ENCODE measurements at regions not wholly inside any gene's neighbourhood (a gene's known extent, or its start where the extent isn't known, plus 50 kb on each side); places are given as distances from the start of the nearest gene placed in this dataset.
"Not testable (repeated sequence)": the region's sequence is repeated elsewhere in the genome, so short reads cannot be mapped to it uniquely, and the experiment has no call there.

- not testable (repeated sequence) for H3K27ac Mint-ChIP-seq; ATAC-seq (replicated peaks); DNase-seq; H3K4me3 Mint-ChIP-seq; H3K36me3 Mint-ChIP-seq (ENCODE audit: insufficient read depth); H3K27me3 Mint-ChIP-seq; H3K4me1 Mint-ChIP-seq (ENCODE audit: low read depth in 2 of 2)
- peaks cover 8 to 20% of the 10 kb centered on the region in 2 donors for H3K9me3 Mint-ChIP-seq
Observed at GRCh38 chr3:145027186-145027585, 1055.6 kb downstream of the DIPK2A start.

- DNase-seq = no peak
- H3K4me3 Mint-ChIP-seq = no peak overlapping the region
Observed at GRCh38 chr3:145032791-145033190, 1061.2 kb downstream of the DIPK2A start.

DNA sequence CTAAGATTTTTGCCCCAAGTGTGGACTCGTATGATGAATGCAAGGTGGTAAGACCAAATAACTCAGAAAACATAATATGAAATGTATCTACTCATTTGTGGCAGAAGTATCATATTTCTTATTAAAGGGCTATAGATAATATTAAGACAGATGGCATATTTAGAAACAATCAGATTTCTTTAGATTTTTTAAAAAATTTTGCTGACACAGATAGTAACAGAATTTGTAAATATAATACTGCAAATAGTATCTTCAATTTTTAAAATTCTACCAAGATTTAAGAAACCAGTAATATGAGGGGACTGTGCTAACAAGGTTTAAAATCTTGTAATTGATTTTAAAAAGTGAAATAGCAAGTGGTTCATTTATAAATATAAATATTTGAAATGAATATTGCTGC, 1064.1 kb downstream of the DIPK2A start:
- peaks cover 0 to 4% of the 10 kb centered on the region in 2 donors for H3K9me3 Mint-ChIP-seq
- no peak for DNase-seq
- ATAC-seq (replicated peaks) = no peak
- no peaks in the 10 kb centered on the region for H3K4me1 Mint-ChIP-seq (ENCODE audit: low read depth in 2 of 2)
- H3K27me3 Mint-ChIP-seq = no peaks in the 10 kb centered on the region
- H3K4me3 Mint-ChIP-seq = no peak overlapping the region
- H3K27ac Mint-ChIP-seq = no peak overlapping the region
- H3K36me3 Mint-ChIP-seq (ENCODE audit: insufficient read depth) = no peaks in the 10 kb centered on the region

More at GRCh38 chr3:145032791-145033190, 1061.2 kb downstream of the DIPK2A start:
- no peaks in the 10 kb centered on the region for H3K4me1 Mint-ChIP-seq (ENCODE audit: low read depth in 2 of 2)
- peaks cover 0 to 7% of the 10 kb centered on the region in 2 donors for H3K9me3 Mint-ChIP-seq
- ATAC-seq (replicated peaks) = no peak
- no peak overlapping the region for H3K27ac Mint-ChIP-seq
- H3K36me3 Mint-ChIP-seq (ENCODE audit: insufficient read depth) = no peaks in the 10 kb centered on the region
- no peaks in the 10 kb centered on the region for H3K27me3 Mint-ChIP-seq

DNA sequence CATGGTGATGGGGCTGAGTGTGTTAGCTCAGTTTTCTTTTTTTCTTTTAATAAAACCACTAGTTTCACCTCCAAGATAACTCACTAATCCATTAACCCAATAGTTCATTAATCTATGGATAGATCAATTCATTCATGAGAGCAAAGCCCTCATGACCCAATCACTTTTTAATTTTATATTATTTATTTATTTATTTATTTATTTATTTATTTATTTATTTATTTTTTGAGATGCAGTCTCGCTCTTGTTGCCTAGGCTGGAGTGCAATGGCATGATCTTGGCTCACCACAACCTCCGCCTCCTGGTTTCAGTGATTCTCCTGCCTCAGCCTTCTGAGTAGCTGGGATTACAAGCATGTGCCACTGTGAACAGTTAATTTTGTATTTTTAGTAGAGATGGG, 1082.4 kb downstream of the DIPK2A start:
- not testable (repeated sequence) for H3K27ac Mint-ChIP-seq; ATAC-seq (replicated peaks); H3K4me1 Mint-ChIP-seq (ENCODE audit: low read depth in 2 of 2)

DNA sequence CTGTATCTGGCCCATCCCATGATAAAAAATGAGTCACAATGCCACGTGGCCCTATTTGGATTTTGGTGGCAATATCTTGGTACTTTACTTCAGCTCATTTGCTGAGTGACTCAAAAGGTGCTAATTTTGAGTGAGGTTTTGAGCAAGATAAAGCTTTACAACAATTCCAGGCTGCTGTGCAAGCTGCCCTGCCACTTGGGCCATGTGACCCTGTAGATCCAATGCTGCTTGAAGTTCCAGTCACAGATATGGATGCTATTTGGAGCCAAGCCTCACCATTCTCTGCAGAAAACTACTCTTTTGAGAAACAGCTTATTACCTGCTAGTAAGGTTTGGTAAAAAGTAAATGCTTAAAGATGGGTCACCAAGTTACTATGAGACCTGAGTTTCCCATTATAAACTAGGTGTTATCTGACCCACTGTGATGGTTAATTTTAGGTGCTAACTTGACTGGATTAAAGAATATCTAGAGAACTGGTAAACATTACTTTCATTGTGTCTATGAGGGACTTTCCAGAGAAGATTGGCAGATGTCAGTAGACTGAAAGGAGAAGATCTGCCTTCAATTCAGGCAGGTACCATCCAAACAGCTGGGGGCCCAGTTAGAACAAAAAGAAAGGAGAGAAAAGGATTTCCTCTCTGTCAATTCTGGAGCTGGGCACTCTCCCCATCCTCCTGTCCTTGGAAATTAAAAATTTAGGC, 1083.9 kb downstream of the DIPK2A start:
- ATAC-seq (replicated peaks) (no peak), DNase-seq (no peak)
- Mint-ChIP-seq H3K36me3 (ENCODE audit: insufficient read depth) (no peaks in the 10 kb centered on the region), H3K27me3 (no peaks in the 10 kb centered on the region), H3K4me1 (ENCODE audit: low read depth in 2 of 2) (no peaks in the 10 kb centered on the region), H3K27ac (no peak overlapping the region), H3K9me3 (peaks cover 0 to 6% of the 10 kb centered on the region in 2 donors), H3K4me3 (no peak overlapping the region)

More for the DNA sequence above, 1082.4 kb downstream of the DIPK2A start:
- H3K4me3 Mint-ChIP-seq; H3K27me3 Mint-ChIP-seq; DNase-seq; H3K36me3 Mint-ChIP-seq (ENCODE audit: insufficient read depth); H3K9me3 Mint-ChIP-seq: not testable (repeated sequence)

DNA sequence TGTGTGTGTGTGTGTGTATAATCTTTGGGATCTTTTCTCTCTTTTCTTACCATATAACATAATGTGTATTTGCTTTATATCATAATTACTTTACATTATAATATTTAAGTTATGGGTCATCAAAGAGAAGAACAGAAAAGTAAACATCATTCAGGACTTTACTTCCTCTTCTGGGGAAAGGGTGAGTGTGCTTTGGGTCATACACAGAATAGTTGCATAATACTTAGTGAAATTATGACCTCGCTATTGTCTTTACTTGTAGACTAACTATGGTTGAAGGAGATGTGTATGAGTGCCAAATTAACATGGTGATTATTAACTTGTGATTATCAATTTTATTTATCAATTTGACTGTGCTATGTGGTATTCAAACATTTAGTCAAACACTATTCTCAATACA, 1086.9 kb downstream of the DIPK2A start:
- ATAC-seq (replicated peaks) (no peak), DNase-seq (no peak)
- Mint-ChIP-seq H3K27me3 (no peaks in the 10 kb centered on the region), H3K27ac (no peak overlapping the region), H3K36me3 (ENCODE audit: insufficient read depth) (no peaks in the 10 kb centered on the region), H3K9me3 (peaks cover 0 to 9% of the 10 kb centered on the region in 2 donors), H3K4me1 (ENCODE audit: low read depth in 2 of 2) (no peaks in the 10 kb centered on the region), H3K4me3 (no peak overlapping the region)

- Mint-ChIP-seq H3K9me3 (peaks cover 0 to 5% of the 10 kb centered on the region in 2 donors), H3K36me3 (ENCODE audit: insufficient read depth) (no peaks in the 10 kb centered on the region), H3K4me1 (ENCODE audit: low read depth in 2 of 2) (no peaks in the 10 kb centered on the region)
Observed at GRCh38 chr3:145063616-145064015, 1092.0 kb downstream of the DIPK2A start.

DNA sequence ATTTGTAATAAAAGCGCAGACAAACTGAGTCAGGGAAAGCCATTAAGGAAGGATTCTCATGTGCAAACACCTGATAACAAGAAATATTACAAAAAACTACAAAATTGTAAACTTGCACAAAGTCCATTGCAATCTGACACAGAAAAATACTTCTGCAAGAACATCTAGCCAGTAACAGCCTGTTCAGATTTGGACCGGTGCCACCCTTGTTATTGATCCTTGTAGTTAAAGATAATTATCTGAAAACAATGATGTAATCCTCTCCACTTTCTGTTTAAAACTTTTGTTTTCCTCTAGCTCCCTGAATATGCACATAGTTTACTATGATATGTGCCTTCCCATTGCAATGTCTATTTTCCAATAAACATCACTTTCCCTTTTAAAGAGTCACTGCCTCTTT, 1090.2 kb downstream of the PLOD2 start:
- Mint-ChIP-seq H3K9me3 (peaks cover 8 to 9% of the 10 kb centered on the region in 2 donors), H3K27me3 (no peaks in the 10 kb centered on the region), H3K27ac (no peak overlapping the region), H3K4me3 (no peak overlapping the region), H3K4me1 (ENCODE audit: low read depth in 2 of 2) (no peaks in the 10 kb centered on the region), H3K36me3 (ENCODE audit: insufficient read depth) (no peaks in the 10 kb centered on the region)
- DNase-seq (no peak), ATAC-seq (replicated peaks) (no peak)

More at GRCh38 chr3:145063616-145064015, 1092.0 kb downstream of the DIPK2A start:
- DNase-seq = no peak
- H3K4me3 Mint-ChIP-seq = no peak overlapping the region
- H3K27me3 Mint-ChIP-seq = no peaks in the 10 kb centered on the region
- ATAC-seq (replicated peaks) = no peak
- no peak overlapping the region for H3K27ac Mint-ChIP-seq

DNA sequence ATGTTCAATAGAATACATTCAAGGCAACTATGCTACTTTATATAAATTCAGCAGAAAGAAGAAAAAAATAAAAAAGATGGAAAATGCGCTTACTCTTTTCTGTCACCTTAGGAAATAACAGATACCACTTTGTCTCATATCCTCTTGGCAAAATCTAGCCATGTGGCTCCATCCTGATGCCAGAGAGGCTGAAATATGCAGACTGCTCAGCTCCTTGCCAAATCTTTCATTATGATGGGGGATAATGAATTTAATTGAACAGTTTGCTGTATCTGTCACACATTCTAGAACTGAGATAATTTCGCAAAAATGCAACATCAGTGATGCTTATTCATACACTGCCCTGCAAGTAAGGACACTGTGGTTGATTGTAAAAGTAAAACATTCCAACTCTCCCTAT, 1081.5 kb downstream of the PLOD2 start:
- H3K36me3 Mint-ChIP-seq (ENCODE audit: insufficient read depth) = no peaks in the 10 kb centered on the region
- peaks cover 0 to 5% of the 10 kb centered on the region in 2 donors for H3K9me3 Mint-ChIP-seq
- DNase-seq = no peak
- no peaks in the 10 kb centered on the region for H3K27me3 Mint-ChIP-seq
- no peak for ATAC-seq (replicated peaks)
- H3K27ac Mint-ChIP-seq = no peak overlapping the region
- no peaks in the 10 kb centered on the region for H3K4me1 Mint-ChIP-seq (ENCODE audit: low read depth in 2 of 2)
- H3K4me3 Mint-ChIP-seq = no peak overlapping the region

DNA sequence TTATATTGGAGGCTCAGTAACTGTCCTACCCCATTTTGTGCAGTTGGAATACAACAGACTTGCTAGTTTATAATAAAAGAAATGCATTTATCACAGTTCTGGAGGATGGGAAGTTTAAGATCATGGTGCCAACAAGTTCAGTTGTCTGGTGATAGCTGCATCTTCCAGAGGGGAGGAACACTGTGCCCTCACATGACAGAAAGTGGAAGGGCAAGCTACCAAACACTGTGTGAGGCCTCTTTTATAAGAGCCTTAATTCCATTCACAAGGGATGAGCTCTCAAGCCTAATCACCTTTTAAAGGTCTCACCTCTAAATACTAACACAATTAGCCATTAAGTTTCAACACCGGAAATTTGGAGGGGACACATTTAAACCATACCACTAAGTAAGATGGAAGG, 1073.9 kb downstream of the PLOD2 start:
- peaks cover 0 to 5% of the 10 kb centered on the region in 2 donors for H3K9me3 Mint-ChIP-seq
- no peak overlapping the region for H3K4me3 Mint-ChIP-seq
- H3K36me3 Mint-ChIP-seq (ENCODE audit: insufficient read depth) = no peaks in the 10 kb centered on the region
- H3K27ac Mint-ChIP-seq = no peak overlapping the region
- DNase-seq (no peak), ATAC-seq (replicated peaks) (no peak)
- no peaks in the 10 kb centered on the region for H3K27me3 Mint-ChIP-seq
- H3K4me1 Mint-ChIP-seq (ENCODE audit: low read depth in 2 of 2) = no peaks in the 10 kb centered on the region

DNA sequence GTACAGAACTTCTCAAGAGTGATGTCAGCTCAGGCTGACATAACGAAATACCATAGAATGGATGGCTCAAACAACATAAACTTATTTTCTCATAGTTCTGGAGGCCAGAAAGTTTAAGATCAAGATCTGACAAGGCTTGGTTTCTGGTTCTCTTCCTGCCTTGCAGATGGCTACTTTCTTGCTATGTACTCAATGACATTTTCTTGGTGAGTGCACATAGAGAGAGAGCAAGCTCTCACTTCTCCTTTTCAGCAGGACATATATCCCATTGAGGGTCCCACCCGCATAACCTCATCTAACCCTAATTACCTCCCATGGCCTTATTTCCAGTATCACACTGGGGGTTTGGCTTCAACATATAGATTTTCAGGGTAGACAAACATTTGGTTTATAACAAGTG, 1072.1 kb downstream of the PLOD2 start:
- Mint-ChIP-seq H3K36me3 (ENCODE audit: insufficient read depth) (no peaks in the 10 kb centered on the region), H3K27me3 (no peaks in the 10 kb centered on the region), H3K27ac (no peak overlapping the region), H3K9me3 (peaks cover 3 to 7% of the 10 kb centered on the region in 2 donors), H3K4me1 (ENCODE audit: low read depth in 2 of 2) (no peaks in the 10 kb centered on the region), H3K4me3 (no peak overlapping the region)
- DNase-seq (no peak), ATAC-seq (replicated peaks) (no peak)

- ATAC-seq (replicated peaks) (no peak), DNase-seq (no peak)
- Mint-ChIP-seq H3K9me3 (peaks cover 3 to 8% of the 10 kb centered on the region in 2 donors), H3K27me3 (no peaks in the 10 kb centered on the region), H3K36me3 (ENCODE audit: insufficient read depth) (no peaks in the 10 kb centered on the region), H3K4me1 (ENCODE audit: low read depth in 2 of 2) (no peaks in the 10 kb centered on the region), H3K27ac (no peak overlapping the region), H3K4me3 (no peak overlapping the region)
Observed at GRCh38 chr3:145089337-145089736, 1071.6 kb downstream of the PLOD2 start.

GRCh38 chr3:145094355-145094941, 1066.5 kb downstream of the PLOD2 start:
- no peak overlapping the region for H3K27ac Mint-ChIP-seq
- DNase-seq (no peak), ATAC-seq (replicated peaks) (no peak)
- peaks cover 0 to 8% of the 10 kb centered on the region in 2 donors for H3K9me3 Mint-ChIP-seq
- H3K27me3 Mint-ChIP-seq = no peaks in the 10 kb centered on the region
- no peaks in the 10 kb centered on the region for H3K4me1 Mint-ChIP-seq (ENCODE audit: low read depth in 2 of 2)
- no peak overlapping the region for H3K4me3 Mint-ChIP-seq
- H3K36me3 Mint-ChIP-seq (ENCODE audit: insufficient read depth) = no peaks in the 10 kb centered on the region

DNA sequence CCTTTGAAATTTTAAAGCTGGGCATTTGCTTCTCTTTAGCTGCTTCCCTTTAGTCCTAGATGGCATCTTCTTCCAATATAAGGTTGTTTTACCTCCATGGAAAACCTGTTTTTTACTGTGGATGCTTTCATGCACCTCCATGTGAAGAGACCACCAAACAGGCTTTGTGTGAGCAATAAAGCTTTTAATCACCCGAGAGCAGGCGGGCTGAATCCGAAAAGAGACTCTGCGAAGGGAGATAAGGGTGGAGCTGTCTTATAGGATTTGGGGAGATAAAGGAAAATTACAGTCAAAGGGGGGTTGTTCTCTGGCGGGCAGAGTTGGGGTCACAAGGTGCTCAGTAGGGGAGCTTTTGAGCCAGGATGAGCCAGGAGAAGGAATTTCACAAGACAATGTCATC, 1049.8 kb downstream of the PLOD2 start:
- H3K36me3 Mint-ChIP-seq (ENCODE audit: insufficient read depth); H3K4me3 Mint-ChIP-seq; H3K27ac Mint-ChIP-seq; H3K27me3 Mint-ChIP-seq; ATAC-seq (replicated peaks); H3K4me1 Mint-ChIP-seq (ENCODE audit: low read depth in 2 of 2); DNase-seq: not testable (repeated sequence)
- H3K9me3 Mint-ChIP-seq = peaks cover 27 to 30% of the 10 kb centered on the region in 2 donors
